ENCODE measurements at regions not wholly inside any gene's neighbourhood (a gene's known extent, or its start where the extent isn't known, plus 50 kb on each side); places are given as distances from the start of the nearest gene placed in this dataset.

GRCh38 chr7:88387368-88387767 is 80.7 kb upstream of the STEAP4 start:
- WGBS, 2 donors: 51 to 52% methylated on average over 3 of the region's 3 CpGs
- Histone ChIP-seq H3K36me3 (ENCODE audit: control insufficient read depth in 1 of 2, insufficient read depth in 2 of 2, low read length in 1 of 2) (no peaks in the 10 kb centered on the region), H3K4me1 (ENCODE audit: control insufficient read depth in 1 of 2, insufficient read depth in 2 of 2, low read length in 2 of 2) (no peaks in the 10 kb centered on the region), H3K27me3 (ENCODE audit: control insufficient read depth in 1 of 2, insufficient read depth in 2 of 2, low read length in 1 of 2) (peaks cover 0 to 2% of the 10 kb centered on the region in 2 donors), H3K9me3 (ENCODE audit: control insufficient read depth, low read length) (peaks cover 3% of the 10 kb centered on the region), H3K27ac (ENCODE audit: low read depth in 1 of 2, low read length in 2 of 2) (no peak overlapping the region), H3K4me3 (ENCODE audit: low read length in 2 of 2) (no peak overlapping the region)
- intact Hi-C loops (cut with DNase I): no loop called here
- ATAC-seq (ENCODE audit: low FRiP score): no peak
- DNase-seq: no peak

- ATAC-seq (ENCODE audit: low FRiP score) (no peak), DNase-seq (no peak)
- no peaks in the 10 kb centered on the region for H3K4me1 ChIP-seq (ENCODE audit: control insufficient read depth in 1 of 2, insufficient read depth in 2 of 2, low read length in 2 of 2)
- 42 to 45% methylated on average over 3 of the region's 3 CpGs for WGBS, 2 donors
- H3K27ac ChIP-seq (ENCODE audit: low read depth in 1 of 2, low read length in 2 of 2): no peak overlapping the region
- no peaks in the 10 kb centered on the region for H3K36me3 ChIP-seq (ENCODE audit: control insufficient read depth in 1 of 2, insufficient read depth in 2 of 2, low read length in 1 of 2)
- H3K9me3 ChIP-seq (ENCODE audit: control insufficient read depth, low read length): peaks cover 3% of the 10 kb centered on the region
- peaks cover 0 to 2% of the 10 kb centered on the region in 2 donors for H3K27me3 ChIP-seq (ENCODE audit: control insufficient read depth in 1 of 2, insufficient read depth in 2 of 2, low read length in 1 of 2)
- H3K4me3 ChIP-seq (ENCODE audit: low read length in 2 of 2): no peak overlapping the region
- intact Hi-C loops (cut with DNase I): no loop called here
Measured at GRCh38 chr7:88386665-88387156, 80.0 kb upstream of the STEAP4 start.

- ATAC-seq (ENCODE audit: low FRiP score): no peak
- WGBS, 2 donors: 0 to 13% methylated on average over 1 of the region's 1 CpG
- intact Hi-C loops (cut with DNase I): no loop called here
- Histone ChIP-seq H3K4me1 (ENCODE audit: control insufficient read depth in 1 of 2, insufficient read depth in 2 of 2, low read length in 2 of 2) (no peaks in the 10 kb centered on the region), H3K36me3 (ENCODE audit: control insufficient read depth in 1 of 2, insufficient read depth in 2 of 2, low read length in 1 of 2) (no peaks in the 10 kb centered on the region), H3K4me3 (ENCODE audit: low read length in 2 of 2) (no peak overlapping the region), H3K9me3 (ENCODE audit: control insufficient read depth, low read length) (no peaks in the 10 kb centered on the region), H3K27me3 (ENCODE audit: control insufficient read depth in 1 of 2, insufficient read depth in 2 of 2, low read length in 1 of 2) (no peaks in the 10 kb centered on the region), H3K27ac (ENCODE audit: low read depth in 1 of 2, low read length in 2 of 2) (no peak overlapping the region)
- no peak for DNase-seq
Measured at GRCh38 chr7:88377434-88377833, 70.7 kb upstream of the STEAP4 start.

- 81 to 86% methylated on average over 4 of the region's 4 CpGs for WGBS, 2 donors
- ATAC-seq (ENCODE audit: low FRiP score): no peak
Measured at GRCh38 chr7:88368686-88369085, 62.0 kb upstream of the STEAP4 start.

GRCh38 chr7:88366845-88367244 is 60.2 kb upstream of the STEAP4 start:
- Histone ChIP-seq H3K27me3 (ENCODE audit: control insufficient read depth in 1 of 2, insufficient read depth in 2 of 2, low read length in 1 of 2) (no peaks in the 10 kb centered on the region), H3K4me1 (ENCODE audit: control insufficient read depth in 1 of 2, insufficient read depth in 2 of 2, low read length in 2 of 2) (no peaks in the 10 kb centered on the region), H3K4me3 (ENCODE audit: low read length in 2 of 2) (no peak overlapping the region), H3K9me3 (ENCODE audit: control insufficient read depth, low read length) (no peaks in the 10 kb centered on the region), H3K27ac (ENCODE audit: low read depth in 1 of 2, low read length in 2 of 2) (no peak overlapping the region), H3K36me3 (ENCODE audit: control insufficient read depth in 1 of 2, insufficient read depth in 2 of 2, low read length in 1 of 2) (no peaks in the 10 kb centered on the region)
- DNase-seq: no peak
- no peak for ATAC-seq (ENCODE audit: low FRiP score)
- WGBS, 2 donors: 92 to 97% methylated on average over 1 of the region's 1 CpG
- intact Hi-C loops (cut with DNase I): no loop called here

More at GRCh38 chr7:88368686-88369085, 62.0 kb upstream of the STEAP4 start:
- intact Hi-C loops (cut with DNase I): no loop called here
- H3K27me3 ChIP-seq (ENCODE audit: control insufficient read depth in 1 of 2, insufficient read depth in 2 of 2, low read length in 1 of 2): no peaks in the 10 kb centered on the region
- no peaks in the 10 kb centered on the region for H3K36me3 ChIP-seq (ENCODE audit: control insufficient read depth in 1 of 2, insufficient read depth in 2 of 2, low read length in 1 of 2)
- no peak overlapping the region for H3K4me3 ChIP-seq (ENCODE audit: low read length in 2 of 2)
- H3K4me1 ChIP-seq (ENCODE audit: control insufficient read depth in 1 of 2, insufficient read depth in 2 of 2, low read length in 2 of 2): no peaks in the 10 kb centered on the region
- no peak for DNase-seq
- no peaks in the 10 kb centered on the region for H3K9me3 ChIP-seq (ENCODE audit: control insufficient read depth, low read length)
- H3K27ac ChIP-seq (ENCODE audit: low read depth in 1 of 2, low read length in 2 of 2): no peak overlapping the region

GRCh38 chr7:88363869-88364268 is 57.2 kb upstream of the STEAP4 start:
- ATAC-seq (ENCODE audit: low FRiP score) (no peak), DNase-seq (no peak)
- Histone ChIP-seq H3K4me1 (ENCODE audit: control insufficient read depth in 1 of 2, insufficient read depth in 2 of 2, low read length in 2 of 2) (no peaks in the 10 kb centered on the region), H3K36me3 (ENCODE audit: control insufficient read depth in 1 of 2, insufficient read depth in 2 of 2, low read length in 1 of 2) (no peaks in the 10 kb centered on the region), H3K27me3 (ENCODE audit: control insufficient read depth in 1 of 2, insufficient read depth in 2 of 2, low read length in 1 of 2) (no peaks in the 10 kb centered on the region), H3K9me3 (ENCODE audit: control insufficient read depth, low read length) (no peaks in the 10 kb centered on the region), H3K4me3 (ENCODE audit: low read length in 2 of 2) (no peak overlapping the region), H3K27ac (ENCODE audit: low read depth in 1 of 2, low read length in 2 of 2) (no peak overlapping the region)
- intact Hi-C loops (cut with DNase I): no loop called here
- WGBS, 2 donors: 67 to 72% methylated on average over 2 of the region's 2 CpGs

GRCh38 chr7:88363249-88363648 is 56.6 kb upstream of the STEAP4 start:
- intact Hi-C loops (cut with DNase I): no loop called here
- no peak for ATAC-seq (ENCODE audit: low FRiP score)
- 81 to 84% methylated on average over 7 of the region's 7 CpGs for WGBS, 2 donors

GRCh38 chr7:88361357-88361756 is 54.7 kb upstream of the STEAP4 start:
- Histone ChIP-seq H3K4me3 (ENCODE audit: low read length in 2 of 2) (no peak overlapping the region), H3K36me3 (ENCODE audit: control insufficient read depth in 1 of 2, insufficient read depth in 2 of 2, low read length in 1 of 2) (no peaks in the 10 kb centered on the region), H3K27me3 (ENCODE audit: control insufficient read depth in 1 of 2, insufficient read depth in 2 of 2, low read length in 1 of 2) (no peaks in the 10 kb centered on the region), H3K27ac (ENCODE audit: low read depth in 1 of 2, low read length in 2 of 2) (no peak overlapping the region), H3K9me3 (ENCODE audit: control insufficient read depth, low read length) (peaks cover 1% of the 10 kb centered on the region), H3K4me1 (ENCODE audit: control insufficient read depth in 1 of 2, insufficient read depth in 2 of 2, low read length in 2 of 2) (no peaks in the 10 kb centered on the region)
- no peak for ATAC-seq (ENCODE audit: low FRiP score)
- no peak for DNase-seq
- intact Hi-C loops (cut with DNase I): no loop called here
- WGBS, 2 donors: 61 to 73% methylated on average over 5 of the region's 5 CpGs

More at GRCh38 chr7:88363249-88363648, 56.6 kb upstream of the STEAP4 start:
- no peak overlapping the region for H3K4me3 ChIP-seq (ENCODE audit: low read length in 2 of 2)
- H3K36me3 ChIP-seq (ENCODE audit: control insufficient read depth in 1 of 2, insufficient read depth in 2 of 2, low read length in 1 of 2): no peaks in the 10 kb centered on the region
- no peaks in the 10 kb centered on the region for H3K9me3 ChIP-seq (ENCODE audit: control insufficient read depth, low read length)
- no peak overlapping the region for H3K27ac ChIP-seq (ENCODE audit: low read depth in 1 of 2, low read length in 2 of 2)
- no peak for DNase-seq
- no peaks in the 10 kb centered on the region for H3K27me3 ChIP-seq (ENCODE audit: control insufficient read depth in 1 of 2, insufficient read depth in 2 of 2, low read length in 1 of 2)
- no peaks in the 10 kb centered on the region for H3K4me1 ChIP-seq (ENCODE audit: control insufficient read depth in 1 of 2, insufficient read depth in 2 of 2, low read length in 2 of 2)

GRCh38 chr7:88358881-88359280 is 52.2 kb upstream of the STEAP4 start:
- no peak for ATAC-seq (ENCODE audit: low FRiP score)
- Histone ChIP-seq H3K4me3 (ENCODE audit: low read length in 2 of 2) (no peak overlapping the region), H3K27ac (ENCODE audit: low read depth in 1 of 2, low read length in 2 of 2) (no peak overlapping the region), H3K4me1 (ENCODE audit: control insufficient read depth in 1 of 2, insufficient read depth in 2 of 2, low read length in 2 of 2) (no peaks in the 10 kb centered on the region), H3K27me3 (ENCODE audit: control insufficient read depth in 1 of 2, insufficient read depth in 2 of 2, low read length in 1 of 2) (no peaks in the 10 kb centered on the region), H3K9me3 (ENCODE audit: control insufficient read depth, low read length) (peaks cover 1% of the 10 kb centered on the region), H3K36me3 (ENCODE audit: control insufficient read depth in 1 of 2, insufficient read depth in 2 of 2, low read length in 1 of 2) (no peaks in the 10 kb centered on the region)
- DNase-seq: no peak
- intact Hi-C loops (cut with DNase I): no loop called here
- 91 to 95% methylated on average over 2 of the region's 2 CpGs for WGBS, 2 donors

All from aorta (tissue), 5 donors.